HG03159 (cell line): ENCODE measurements at regions not wholly inside any gene's neighbourhood (a gene's known extent, or its start where the extent isn't known, plus 50 kb on each side); places are given as distances from the start of the nearest gene placed in this dataset.
"Not testable (repeated sequence)": the region's sequence is repeated elsewhere in the genome, so short reads cannot be mapped to it uniquely, and the experiment has no call there.

ENCODE experiments used
- ATAC-seq: cut with Tn5 transposase; IDR thresholded peaks from one replicate; pipeline ENCODE4 v1.9.1; 2021; ENCODE audit warnings: mild to moderate bottlenecking, moderate library complexity; ENCODE audit not compliant: unreplicated experiment

- ATAC-seq: no peak
Observed at GRCh38 chr3:132084982-132085381, 50.2 kb upstream of the CPNE4 start.

- no peak for ATAC-seq
Observed at GRCh38 chr3:132087356-132087755, 52.5 kb upstream of the CPNE4 start.

- ATAC-seq: no peak
Observed at GRCh38 chr3:132088291-132088690, 53.5 kb upstream of the CPNE4 start.

GRCh38 chr3:132090921-132091320 lies 56.1 kb upstream of the CPNE4 start:
- ATAC-seq: no peak

- no peak for ATAC-seq
Observed at GRCh38 chr3:132116601-132117000, 81.8 kb upstream of the CPNE4 start.

- no peak for ATAC-seq
Observed at GRCh38 chr3:132117642-132118041, 82.8 kb upstream of the CPNE4 start.

GRCh38 chr3:132119531-132119930 lies 84.7 kb upstream of the CPNE4 start:
- no peak for ATAC-seq

GRCh38 chr3:132124096-132124495 lies 89.3 kb upstream of the CPNE4 start:
- ATAC-seq: no peak

- no peak for ATAC-seq
Observed at GRCh38 chr3:132124651-132125284, 90.0 kb upstream of the CPNE4 start.

GRCh38 chr3:132134611-132135010 lies 99.8 kb upstream of the CPNE4 start:
- ATAC-seq: no peak

GRCh38 chr3:132135628-132136333 lies 101.0 kb upstream of the CPNE4 start:
- ATAC-seq: no peak

- no peak for ATAC-seq
Observed at GRCh38 chr3:132136334-132136716, 101.5 kb upstream of the CPNE4 start.

GRCh38 chr3:132136902-132137301 lies 102.1 kb upstream of the CPNE4 start:
- ATAC-seq: not testable (repeated sequence)

- ATAC-seq: no peak
Observed at GRCh38 chr3:132145833-132146232, 111.0 kb upstream of the CPNE4 start.

- no peak for ATAC-seq
Observed at GRCh38 chr3:132154619-132155018, 119.8 kb upstream of the CPNE4 start.

- no peak for ATAC-seq
Observed at GRCh38 chr3:132159145-132159544, 124.3 kb upstream of the CPNE4 start.

GRCh38 chr3:132160198-132160597 lies 125.4 kb upstream of the CPNE4 start:
- ATAC-seq: no peak

GRCh38 chr3:132161608-132162007 lies 126.8 kb upstream of the CPNE4 start:
- ATAC-seq: no peak

- no peak for ATAC-seq
Observed at GRCh38 chr3:132164469-132165092, 129.8 kb upstream of the CPNE4 start.

- ATAC-seq: no peak
Observed at GRCh38 chr3:132167870-132168269, 133.1 kb upstream of the CPNE4 start.

GRCh38 chr3:132174500-132174899 lies 139.7 kb upstream of the CPNE4 start:
- no peak for ATAC-seq

- peak; percentile 76 for ATAC-seq
Observed at GRCh38 chr3:132180337-132180791, 136.8 kb upstream of the ACP3 start.
